Parathyroid adenoma (tissue), 2 donors: ENCODE measurements at regions not wholly inside any gene's neighbourhood (a gene's known extent, or its start where the extent isn't known, plus 50 kb on each side); places are given as distances from the start of the nearest gene placed in this dataset.

ENCODE experiments used
- H2AFZ ChIP-seq: fragments of 300-600 bp; sonication (generic); one replicate; pipeline ENCODE4 v1.7.0; 2017; ENCODE audit warnings: antibody characterized with exemption, mild to moderate bottlenecking
- H3K27ac ChIP-seq: fragments of 300-600 bp; sonication (generic); one replicate; pipeline ENCODE4 v1.7.0; 2017
- H3K27me3 ChIP-seq: fragments of 300-600 bp; sonication (generic); one replicate; pipeline ENCODE4 v1.7.0; 2017; ENCODE audit warnings: low read length; ENCODE audit not compliant: control insufficient read depth, insufficient read depth
- H3K36me3 ChIP-seq: fragments of 300-600 bp; sonication (generic); one replicate; pipeline ENCODE4 v1.7.0; 2017; ENCODE audit warnings: low read length; ENCODE audit not compliant: control insufficient read depth, insufficient read depth
- H3K4me1 ChIP-seq: fragments of 300-600 bp; sonication (generic); one replicate; pipeline ENCODE4 v1.7.0; 2017; ENCODE audit warnings: control low read depth
- H3K4me2 ChIP-seq: fragments of 300-600 bp; sonication (generic); one replicate; pipeline ENCODE4 v1.7.0; 2017; ENCODE audit warnings: low read length
- H3K4me3 ChIP-seq: fragments of 300-600 bp; sonication (generic); one replicate; pipeline ENCODE4 v1.7.0; 2017; ENCODE audit warnings: low read depth, low read length
- H3K79me2 ChIP-seq: fragments of 300-600 bp; sonication (generic); one replicate; pipeline ENCODE4 v1.7.0; 2017; ENCODE audit warnings: control low read depth
- H3K9ac ChIP-seq: fragments of 300-600 bp; sonication (generic); one replicate; pipeline ENCODE4 v1.7.0; 2017; ENCODE audit warnings: mild to moderate bottlenecking
- H3K9me3 ChIP-seq: fragments of 300-600 bp; sonication (generic); one replicate; pipeline ENCODE4 v1.7.0; 2017; ENCODE audit warnings: low read length; ENCODE audit not compliant: control insufficient read depth
- TF ChIP-seq, protein P1 (sequence below): fragments of 300-600 bp; sonication (generic); IDR thresholded peaks from one replicate; pipeline ENCODE4 v1.7.0; 2017; ENCODE audit warnings: antibody characterized with exemption, mild to moderate bottlenecking
- donor health status: primary hyperparathyroidism.

- H3K4me2 ChIP-seq: no peak overlapping the region
- no peaks in the 10 kb centered on the region for H3K9me3 ChIP-seq
- H3K27ac ChIP-seq: no peak overlapping the region
- no peaks in the 10 kb centered on the region for H3K4me1 ChIP-seq
- no peak overlapping the region for H3K9ac ChIP-seq
- no peaks in the 10 kb centered on the region for H3K79me2 ChIP-seq
- H3K36me3 ChIP-seq: no peaks in the 10 kb centered on the region
- H3K27me3 ChIP-seq: no peaks in the 10 kb centered on the region
- TF ChIP-seq, protein P1, sequence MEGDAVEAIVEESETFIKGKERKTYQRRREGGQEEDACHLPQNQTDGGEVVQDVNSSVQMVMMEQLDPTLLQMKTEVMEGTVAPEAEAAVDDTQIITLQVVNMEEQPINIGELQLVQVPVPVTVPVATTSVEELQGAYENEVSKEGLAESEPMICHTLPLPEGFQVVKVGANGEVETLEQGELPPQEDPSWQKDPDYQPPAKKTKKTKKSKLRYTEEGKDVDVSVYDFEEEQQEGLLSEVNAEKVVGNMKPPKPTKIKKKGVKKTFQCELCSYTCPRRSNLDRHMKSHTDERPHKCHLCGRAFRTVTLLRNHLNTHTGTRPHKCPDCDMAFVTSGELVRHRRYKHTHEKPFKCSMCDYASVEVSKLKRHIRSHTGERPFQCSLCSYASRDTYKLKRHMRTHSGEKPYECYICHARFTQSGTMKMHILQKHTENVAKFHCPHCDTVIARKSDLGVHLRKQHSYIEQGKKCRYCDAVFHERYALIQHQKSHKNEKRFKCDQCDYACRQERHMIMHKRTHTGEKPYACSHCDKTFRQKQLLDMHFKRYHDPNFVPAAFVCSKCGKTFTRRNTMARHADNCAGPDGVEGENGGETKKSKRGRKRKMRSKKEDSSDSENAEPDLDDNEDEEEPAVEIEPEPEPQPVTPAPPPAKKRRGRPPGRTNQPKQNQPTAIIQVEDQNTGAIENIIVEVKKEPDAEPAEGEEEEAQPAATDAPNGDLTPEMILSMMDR: no peak
- no peak overlapping the region for H2AFZ ChIP-seq
- H3K4me3 ChIP-seq: no peak overlapping the region
These were observed 136.1 kb upstream of the MYO3A start for GRCh38 chr10:25797888-25798429.

DNA sequence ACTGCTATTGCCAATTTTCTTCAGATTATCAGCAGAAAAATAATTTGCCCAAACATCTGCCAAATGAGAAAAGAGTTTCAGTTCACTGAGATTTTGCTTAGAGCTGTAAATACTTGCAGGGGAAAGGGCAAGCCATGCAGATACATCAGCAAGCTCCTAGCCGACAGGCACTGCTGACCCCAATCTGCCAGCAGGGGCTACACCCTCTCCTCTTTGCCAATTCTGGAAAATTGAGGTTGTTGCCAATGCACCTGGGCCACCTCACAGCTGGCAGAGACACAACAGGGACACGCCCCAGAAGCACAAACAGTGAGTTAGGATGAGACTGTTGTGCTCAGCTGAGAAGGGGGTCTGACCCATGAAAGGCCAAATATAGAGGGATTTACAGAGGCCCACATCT lies 129.5 kb upstream of the MYO3A start:
- Histone ChIP-seq H3K9me3 (no peaks in the 10 kb centered on the region), H3K4me1 (no peaks in the 10 kb centered on the region), H2AFZ (no peak overlapping the region), H3K27ac (no peak overlapping the region), H3K36me3 (no peaks in the 10 kb centered on the region), H3K9ac (no peak overlapping the region), H3K4me3 (no peak overlapping the region), H3K79me2 (no peaks in the 10 kb centered on the region), H3K27me3 (no peaks in the 10 kb centered on the region), H3K4me2 (no peak overlapping the region)
- TF ChIP-seq, protein P1: no peak

DNA sequence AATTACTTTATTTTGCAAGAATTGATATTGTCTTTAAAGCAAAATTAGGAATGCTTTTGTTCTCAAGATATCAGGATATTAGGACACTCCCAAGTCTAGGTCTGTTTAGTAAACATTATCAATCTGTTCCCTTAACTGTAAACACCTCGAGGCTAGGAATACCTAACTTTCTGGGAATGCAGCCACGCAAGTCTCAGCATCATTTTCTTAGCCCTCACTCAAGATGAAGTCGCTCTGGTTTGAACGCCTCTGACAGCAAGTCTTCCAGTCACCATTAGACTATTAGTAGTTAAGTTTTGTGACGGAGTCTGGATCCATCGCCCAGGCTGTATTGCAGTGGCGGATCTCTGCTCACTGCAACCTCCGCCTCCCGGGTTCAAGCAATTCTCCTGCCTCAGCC lies 128.0 kb upstream of the MYO3A start:
- Histone ChIP-seq H3K9ac (no peak overlapping the region), H3K4me3 (no peak overlapping the region), H3K27me3 (no peaks in the 10 kb centered on the region), H2AFZ (no peak overlapping the region), H3K36me3 (no peaks in the 10 kb centered on the region), H3K79me2 (no peaks in the 10 kb centered on the region), H3K9me3 (no peaks in the 10 kb centered on the region), H3K4me2 (no peak overlapping the region), H3K4me1 (no peaks in the 10 kb centered on the region), H3K27ac (no peak overlapping the region)
- TF ChIP-seq, protein P1: no peak

GRCh38 chr10:25808372-25808771 lies 125.7 kb upstream of the MYO3A start:
- Histone ChIP-seq H3K79me2 (no peaks in the 10 kb centered on the region), H3K4me1 (no peaks in the 10 kb centered on the region), H2AFZ (no peak overlapping the region), H3K4me2 (no peak overlapping the region), H3K27me3 (no peaks in the 10 kb centered on the region), H3K9ac (no peak overlapping the region), H3K36me3 (no peaks in the 10 kb centered on the region), H3K27ac (no peak overlapping the region), H3K4me3 (no peak overlapping the region), H3K9me3 (no peaks in the 10 kb centered on the region)
- TF ChIP-seq, protein P1: no peak

- Histone ChIP-seq H3K27me3 (no peaks in the 10 kb centered on the region), H3K4me2 (no peak overlapping the region), H3K27ac (no peak overlapping the region), H3K9me3 (no peaks in the 10 kb centered on the region), H2AFZ (no peak overlapping the region), H3K9ac (no peak overlapping the region), H3K79me2 (no peaks in the 10 kb centered on the region), H3K4me3 (no peak overlapping the region), H3K4me1 (no peaks in the 10 kb centered on the region), H3K36me3 (no peaks in the 10 kb centered on the region)
- TF ChIP-seq, protein P1: no peak
These were observed 122.9 kb upstream of the MYO3A start for GRCh38 chr10:25811052-25811685.
